ENCODE measurements at regions not wholly inside any gene's neighbourhood (a gene's known extent, or its start where the extent isn't known, plus 50 kb on each side); places are given as distances from the start of the nearest gene placed in this dataset.
"Not testable (repeated sequence)": the region's sequence is repeated elsewhere in the genome, so short reads cannot be mapped to it uniquely, and the experiment has no call there.

DNA sequence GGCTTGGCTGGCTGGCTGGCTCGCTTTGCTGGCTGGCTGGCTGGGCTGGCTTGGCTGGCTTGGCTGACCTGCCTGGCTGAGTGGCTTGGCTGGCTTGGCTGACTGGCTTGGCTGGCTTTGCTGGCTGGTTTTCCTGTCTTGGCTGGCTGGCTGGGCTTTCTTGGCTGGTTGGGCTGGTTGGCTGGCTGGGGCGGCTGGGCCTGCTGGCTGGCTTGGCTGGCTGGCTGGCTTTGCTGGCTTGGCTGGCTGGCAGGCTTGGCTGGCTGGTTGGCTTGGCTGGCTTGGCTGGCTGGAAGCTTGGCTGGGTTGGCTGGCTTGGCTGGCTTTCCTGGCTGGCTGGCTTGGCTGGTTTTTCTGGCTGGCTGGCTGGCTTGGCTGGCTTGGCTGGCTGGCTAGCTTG is 435.6 kb downstream of the GOLGA6L6 start:
- no peak overlapping the region for H3K4me3 ChIP-seq (ENCODE audit: low read depth in 1 of 2, low read length in 2 of 2)
- H3K9me3 ChIP-seq (ENCODE audit: insufficient read depth, low read length, severe bottlenecking), result no peaks in the 10 kb centered on the region
- no peak overlapping the region for H3K4me2 ChIP-seq (ENCODE audit: insufficient read depth, low read length)
- no peaks in the 10 kb centered on the region for H4K20me1 ChIP-seq (ENCODE audit: insufficient read depth, low read length)
- H3K4me1 ChIP-seq (ENCODE audit: insufficient read depth, low read length), result no peaks in the 10 kb centered on the region
- no peak overlapping the region for H3K27ac ChIP-seq (ENCODE audit: low read length)
- H3K79me2 ChIP-seq (ENCODE audit: insufficient read depth, low read length), result no peaks in the 10 kb centered on the region
- DNase-seq (peak; percentile 4), ATAC-seq (ENCODE audit: insufficient read depth, low read depth) (no peak)
- TF ChIP-seq, protein P1, sequence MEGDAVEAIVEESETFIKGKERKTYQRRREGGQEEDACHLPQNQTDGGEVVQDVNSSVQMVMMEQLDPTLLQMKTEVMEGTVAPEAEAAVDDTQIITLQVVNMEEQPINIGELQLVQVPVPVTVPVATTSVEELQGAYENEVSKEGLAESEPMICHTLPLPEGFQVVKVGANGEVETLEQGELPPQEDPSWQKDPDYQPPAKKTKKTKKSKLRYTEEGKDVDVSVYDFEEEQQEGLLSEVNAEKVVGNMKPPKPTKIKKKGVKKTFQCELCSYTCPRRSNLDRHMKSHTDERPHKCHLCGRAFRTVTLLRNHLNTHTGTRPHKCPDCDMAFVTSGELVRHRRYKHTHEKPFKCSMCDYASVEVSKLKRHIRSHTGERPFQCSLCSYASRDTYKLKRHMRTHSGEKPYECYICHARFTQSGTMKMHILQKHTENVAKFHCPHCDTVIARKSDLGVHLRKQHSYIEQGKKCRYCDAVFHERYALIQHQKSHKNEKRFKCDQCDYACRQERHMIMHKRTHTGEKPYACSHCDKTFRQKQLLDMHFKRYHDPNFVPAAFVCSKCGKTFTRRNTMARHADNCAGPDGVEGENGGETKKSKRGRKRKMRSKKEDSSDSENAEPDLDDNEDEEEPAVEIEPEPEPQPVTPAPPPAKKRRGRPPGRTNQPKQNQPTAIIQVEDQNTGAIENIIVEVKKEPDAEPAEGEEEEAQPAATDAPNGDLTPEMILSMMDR (IDR thresholded peaks at IDR 0.05; ENCODE audit: borderline replicate concordance, extremely low read depth, low read length, poor library complexity, severe bottlenecking), result no peak
- no peak for TF ChIP-seq EZH2 (IDR thresholded peaks at IDR 0.05; ENCODE audit: borderline replicate concordance, low read depth, low read length, severe bottlenecking)
- no peak overlapping the region for H2AFZ ChIP-seq (ENCODE audit: low read depth, low read length)
- H3K9ac ChIP-seq (ENCODE audit: low read depth, low read length), result no peak overlapping the region
- H3K36me3 ChIP-seq (ENCODE audit: insufficient read depth, low read length), result no peaks in the 10 kb centered on the region
- H3K27me3 ChIP-seq (ENCODE audit: insufficient read depth, low read length, poor library complexity), result no peaks in the 10 kb centered on the region

DNA sequence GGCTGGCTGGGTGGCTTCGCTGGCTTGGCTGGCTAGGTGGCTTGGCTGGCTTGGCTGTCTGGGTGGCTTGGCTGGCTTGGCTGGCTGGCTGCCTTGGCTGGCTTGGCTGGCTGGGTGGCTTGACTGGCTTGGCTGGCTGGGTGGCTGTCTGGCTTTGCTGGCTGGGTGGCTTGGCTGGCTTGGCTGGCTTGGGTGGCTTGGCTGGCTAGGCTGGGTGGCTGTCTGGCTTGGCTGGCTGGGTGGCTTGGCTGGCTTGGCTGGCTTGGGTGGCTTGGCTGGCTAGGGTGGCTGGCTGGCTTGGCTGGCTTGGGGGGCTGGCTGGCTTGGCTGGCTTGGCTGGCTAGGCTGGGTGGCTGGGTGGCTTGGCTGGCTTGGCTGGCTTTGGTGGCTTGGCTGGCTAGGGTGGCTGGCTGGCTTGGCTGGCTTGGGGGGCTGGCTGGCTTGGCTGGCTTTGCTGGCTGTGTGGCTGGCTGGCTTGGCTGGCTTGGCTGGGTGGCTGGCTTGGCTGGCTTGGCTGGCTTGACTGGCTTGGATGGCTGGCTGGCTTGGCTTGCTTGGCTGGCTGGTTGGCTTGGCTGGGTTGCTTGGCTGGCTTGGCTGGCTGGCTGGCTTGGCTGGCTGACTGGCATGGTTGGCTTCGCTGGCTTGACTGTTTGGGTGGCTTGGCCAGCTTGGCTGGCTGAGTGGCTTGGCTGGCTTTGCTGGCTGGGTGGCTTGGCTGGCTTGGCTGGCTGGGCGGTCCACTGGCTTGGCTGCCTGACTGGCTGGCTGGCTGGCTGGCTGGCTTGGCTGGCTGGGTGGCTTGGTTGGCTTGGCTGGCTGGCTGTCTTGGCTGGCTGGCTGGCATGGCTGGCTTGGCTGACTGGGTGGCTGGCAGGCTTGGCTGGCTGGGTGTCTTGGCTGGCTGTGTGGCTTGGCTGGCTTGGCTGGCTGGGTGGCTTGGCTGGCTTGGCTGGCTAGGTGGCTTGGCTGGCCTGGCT is 436.3 kb downstream of the GOLGA6L6 start:
- not testable (repeated sequence) for H3K9me3 ChIP-seq (ENCODE audit: insufficient read depth, low read length, severe bottlenecking); H4K20me1 ChIP-seq (ENCODE audit: insufficient read depth, low read length); H2AFZ ChIP-seq (ENCODE audit: low read depth, low read length); ATAC-seq (ENCODE audit: insufficient read depth, low read depth); H3K36me3 ChIP-seq (ENCODE audit: insufficient read depth, low read length); H3K4me3 ChIP-seq (ENCODE audit: low read depth in 1 of 2, low read length in 2 of 2); H3K27me3 ChIP-seq (ENCODE audit: insufficient read depth, low read length, poor library complexity); H3K79me2 ChIP-seq (ENCODE audit: insufficient read depth, low read length); H3K27ac ChIP-seq (ENCODE audit: low read length); H3K4me1 ChIP-seq (ENCODE audit: insufficient read depth, low read length); H3K4me2 ChIP-seq (ENCODE audit: insufficient read depth, low read length); H3K9ac ChIP-seq (ENCODE audit: low read depth, low read length); DNase-seq

DNA sequence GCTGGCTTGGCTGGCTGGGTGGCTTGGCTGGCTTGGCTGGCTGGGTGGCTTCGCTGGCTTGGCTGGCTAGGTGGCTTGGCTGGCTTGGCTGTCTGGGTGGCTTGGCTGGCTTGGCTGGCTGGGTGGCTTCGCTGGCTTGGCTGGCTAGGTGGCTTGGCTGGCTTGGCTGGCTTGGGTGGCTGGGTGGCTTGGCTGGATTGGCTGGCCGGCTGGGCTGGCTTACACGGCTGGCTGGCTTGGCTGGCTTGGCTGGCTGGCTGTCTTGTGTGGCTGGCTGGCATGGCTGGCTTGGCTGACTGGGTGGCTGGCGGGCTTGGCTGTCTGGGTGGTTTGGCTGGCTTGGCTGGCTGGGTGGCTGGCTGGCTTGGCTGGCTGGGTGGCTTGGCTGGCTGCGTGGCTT is 437.0 kb downstream of the GOLGA6L6 start:
- H3K4me2 ChIP-seq (ENCODE audit: insufficient read depth, low read length); DNase-seq; ATAC-seq (ENCODE audit: insufficient read depth, low read depth); H3K79me2 ChIP-seq (ENCODE audit: insufficient read depth, low read length); H3K27me3 ChIP-seq (ENCODE audit: insufficient read depth, low read length, poor library complexity); H3K27ac ChIP-seq (ENCODE audit: low read length); H4K20me1 ChIP-seq (ENCODE audit: insufficient read depth, low read length); H2AFZ ChIP-seq (ENCODE audit: low read depth, low read length); H3K4me3 ChIP-seq (ENCODE audit: low read depth in 1 of 2, low read length in 2 of 2); H3K9ac ChIP-seq (ENCODE audit: low read depth, low read length); H3K9me3 ChIP-seq (ENCODE audit: insufficient read depth, low read length, severe bottlenecking); H3K4me1 ChIP-seq (ENCODE audit: insufficient read depth, low read length); H3K36me3 ChIP-seq (ENCODE audit: insufficient read depth, low read length): not testable (repeated sequence)

DNA sequence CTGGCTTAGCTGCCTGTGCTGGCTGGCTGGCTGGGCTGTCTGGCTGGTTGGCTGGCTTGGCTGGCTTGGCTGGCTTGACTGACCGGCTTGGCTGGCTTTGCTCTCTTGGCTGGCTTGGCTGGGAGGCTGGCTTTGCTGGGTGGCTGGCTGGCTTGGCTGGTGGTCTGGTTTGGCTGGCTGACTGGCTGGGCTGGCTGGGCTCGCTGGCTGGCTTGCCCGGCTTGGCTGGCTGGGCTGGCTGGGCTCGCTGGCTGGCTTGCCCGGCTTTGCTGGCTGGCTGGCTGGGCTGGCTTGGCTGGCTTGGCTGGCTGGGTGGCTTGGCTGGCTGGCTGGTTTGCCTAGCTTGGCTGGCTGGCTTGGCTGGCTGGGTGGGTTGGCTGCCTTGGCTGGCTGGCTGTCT is 438.7 kb downstream of the GOLGA6L6 start:
- not testable (repeated sequence) for H3K79me2 ChIP-seq (ENCODE audit: insufficient read depth, low read length); H2AFZ ChIP-seq (ENCODE audit: low read depth, low read length); H3K36me3 ChIP-seq (ENCODE audit: insufficient read depth, low read length); H4K20me1 ChIP-seq (ENCODE audit: insufficient read depth, low read length); H3K4me1 ChIP-seq (ENCODE audit: insufficient read depth, low read length); DNase-seq; H3K27me3 ChIP-seq (ENCODE audit: insufficient read depth, low read length, poor library complexity); H3K4me3 ChIP-seq (ENCODE audit: low read depth in 1 of 2, low read length in 2 of 2); H3K27ac ChIP-seq (ENCODE audit: low read length); ATAC-seq (ENCODE audit: insufficient read depth, low read depth); H3K9ac ChIP-seq (ENCODE audit: low read depth, low read length); H3K9me3 ChIP-seq (ENCODE audit: insufficient read depth, low read length, severe bottlenecking); H3K4me2 ChIP-seq (ENCODE audit: insufficient read depth, low read length)

DNA sequence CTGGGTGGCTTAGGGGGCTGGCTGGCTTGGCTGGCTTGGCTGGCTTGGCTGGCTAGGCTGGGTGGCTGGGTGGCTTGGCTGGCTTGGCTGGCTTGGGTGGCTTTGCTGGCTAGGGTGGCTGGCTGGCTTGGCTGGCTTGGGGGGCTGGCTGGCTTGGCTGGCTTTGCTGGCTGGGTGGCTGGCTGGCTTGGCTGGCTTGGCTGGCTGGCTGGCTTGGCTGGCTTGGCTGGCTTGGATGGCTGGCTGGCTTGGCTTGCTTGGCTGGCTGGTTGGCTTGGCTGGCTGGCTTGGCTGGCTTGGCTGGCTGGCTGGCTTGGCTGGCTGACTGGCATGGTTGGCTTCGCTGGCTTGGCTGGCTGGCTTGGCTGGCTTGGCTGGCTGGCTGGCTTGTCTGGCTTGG is 439.4 kb downstream of the GOLGA6L6 start:
- DNase-seq; H4K20me1 ChIP-seq (ENCODE audit: insufficient read depth, low read length); H3K9me3 ChIP-seq (ENCODE audit: insufficient read depth, low read length, severe bottlenecking); ATAC-seq (ENCODE audit: insufficient read depth, low read depth); H3K79me2 ChIP-seq (ENCODE audit: insufficient read depth, low read length); H3K4me1 ChIP-seq (ENCODE audit: insufficient read depth, low read length); H2AFZ ChIP-seq (ENCODE audit: low read depth, low read length); H3K27me3 ChIP-seq (ENCODE audit: insufficient read depth, low read length, poor library complexity); H3K4me2 ChIP-seq (ENCODE audit: insufficient read depth, low read length); H3K27ac ChIP-seq (ENCODE audit: low read length); H3K4me3 ChIP-seq (ENCODE audit: low read depth in 1 of 2, low read length in 2 of 2); H3K9ac ChIP-seq (ENCODE audit: low read depth, low read length); H3K36me3 ChIP-seq (ENCODE audit: insufficient read depth, low read length): not testable (repeated sequence)

DNA sequence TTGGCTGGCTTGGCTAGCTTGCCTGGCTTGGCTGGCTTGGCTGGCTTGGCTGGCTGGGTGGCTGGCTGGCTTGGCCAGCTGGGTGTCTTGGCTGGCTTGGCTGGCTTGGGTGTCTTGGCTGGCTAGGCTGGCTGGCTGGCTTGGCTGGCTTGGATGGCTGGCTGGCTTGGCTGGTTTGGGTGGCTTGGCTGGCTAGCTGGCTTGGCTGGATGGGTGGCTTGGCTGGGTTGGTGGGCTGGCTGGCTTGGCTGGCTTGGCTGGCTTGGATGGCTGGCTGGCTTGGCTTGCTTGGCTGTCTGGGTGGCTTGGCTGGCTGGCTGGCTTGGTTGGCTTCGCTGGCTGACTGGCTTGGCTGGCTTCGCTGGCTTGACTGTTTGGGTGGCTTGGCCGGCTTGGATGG is 440.3 kb downstream of the GOLGA6L6 start:
- not testable (repeated sequence) for H3K36me3 ChIP-seq (ENCODE audit: insufficient read depth, low read length); H3K27ac ChIP-seq (ENCODE audit: low read length); H3K9me3 ChIP-seq (ENCODE audit: insufficient read depth, low read length, severe bottlenecking); H3K4me2 ChIP-seq (ENCODE audit: insufficient read depth, low read length); H4K20me1 ChIP-seq (ENCODE audit: insufficient read depth, low read length); ATAC-seq (ENCODE audit: insufficient read depth, low read depth); H3K4me3 ChIP-seq (ENCODE audit: low read depth in 1 of 2, low read length in 2 of 2); H3K27me3 ChIP-seq (ENCODE audit: insufficient read depth, low read length, poor library complexity); H3K9ac ChIP-seq (ENCODE audit: low read depth, low read length); H3K4me1 ChIP-seq (ENCODE audit: insufficient read depth, low read length); DNase-seq; H3K79me2 ChIP-seq (ENCODE audit: insufficient read depth, low read length); H2AFZ ChIP-seq (ENCODE audit: low read depth, low read length)

DNA sequence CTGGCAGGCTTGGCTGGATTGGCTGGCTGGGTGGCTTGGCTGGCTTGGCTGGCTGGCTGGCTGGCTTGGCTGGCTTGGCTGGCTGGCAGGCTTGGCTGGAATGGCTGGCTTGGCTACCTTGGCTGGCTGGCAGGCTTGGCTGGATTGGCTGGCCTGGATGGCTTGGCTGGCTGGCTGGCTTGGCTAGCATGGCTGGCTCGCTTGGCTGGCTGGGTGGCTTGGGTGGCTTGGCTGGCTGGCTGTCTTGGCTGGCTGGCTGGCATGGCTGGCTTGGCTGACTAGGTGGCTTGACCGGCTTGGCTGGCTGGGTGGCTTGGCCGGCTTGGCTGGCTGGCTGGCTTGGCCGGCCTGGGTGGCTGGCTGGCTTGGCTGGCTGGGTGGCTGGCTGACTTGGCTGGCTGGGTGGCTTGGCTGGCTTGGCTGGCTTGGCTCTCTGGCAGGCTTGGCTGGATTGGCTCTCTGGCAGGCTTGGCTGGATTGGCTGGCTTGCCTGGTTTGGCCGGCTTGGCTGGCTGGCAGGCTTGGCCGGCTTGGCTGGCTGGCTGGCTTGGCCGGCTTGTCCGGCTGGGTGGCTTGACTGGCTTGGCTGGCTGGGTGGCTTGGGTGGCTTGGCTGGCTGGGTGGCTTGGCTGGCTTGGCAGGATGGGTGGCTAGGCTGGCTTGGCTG is 440.9 kb downstream of the GOLGA6L6 start:
- not testable (repeated sequence) for H3K9ac ChIP-seq (ENCODE audit: low read depth, low read length); H3K79me2 ChIP-seq (ENCODE audit: insufficient read depth, low read length); H3K27me3 ChIP-seq (ENCODE audit: insufficient read depth, low read length, poor library complexity); H2AFZ ChIP-seq (ENCODE audit: low read depth, low read length); H3K4me3 ChIP-seq (ENCODE audit: low read depth in 1 of 2, low read length in 2 of 2); H3K36me3 ChIP-seq (ENCODE audit: insufficient read depth, low read length); H3K27ac ChIP-seq (ENCODE audit: low read length); H3K4me2 ChIP-seq (ENCODE audit: insufficient read depth, low read length); H4K20me1 ChIP-seq (ENCODE audit: insufficient read depth, low read length); H3K4me1 ChIP-seq (ENCODE audit: insufficient read depth, low read length); DNase-seq; H3K9me3 ChIP-seq (ENCODE audit: insufficient read depth, low read length, severe bottlenecking); ATAC-seq (ENCODE audit: insufficient read depth, low read depth)

All from DND-41 (cell line).